Activated T-cell treated with anti-CD3 and anti-CD28 coated beads, Interleukin-2, amount 50 U/mL, for 24 hours (primary cell): ENCODE measurements at regions not wholly inside any gene's neighbourhood (a gene's known extent, or its start where the extent isn't known, plus 50 kb on each side); places are given as distances from the start of the nearest gene placed in this dataset.
"Not testable (repeated sequence)": the region's sequence is repeated elsewhere in the genome, so short reads cannot be mapped to it uniquely, and the experiment has no call there.

Source experiments
- DNase-seq: peaks from one replicate; pipeline ENCODE4 v3.0.0-alpha.2; 2020
- H3K27ac Mint-ChIP-seq: 2 replicates; pipeline ENCODE4 v1.8.0; 2020; ENCODE audit warnings: mild to moderate bottlenecking, mixed read lengths
- H3K27me3 Mint-ChIP-seq: 2 replicates; pipeline ENCODE4 v1.8.0; 2020; ENCODE audit warnings: mixed read lengths
- H3K36me3 Mint-ChIP-seq: 2 replicates; pipeline ENCODE4 v1.8.0; 2020; ENCODE audit warnings: low read depth, mixed read lengths
- H3K4me1 Mint-ChIP-seq: 2 replicates; pipeline ENCODE4 v1.8.0; 2020; ENCODE audit warnings: low read depth, mixed read lengths
- H3K4me3 Mint-ChIP-seq: 2 replicates; pipeline ENCODE4 v1.8.0; 2020; ENCODE audit warnings: mild to moderate bottlenecking, moderate library complexity, mixed read lengths
- H3K9me3 Mint-ChIP-seq: 2 replicates; pipeline ENCODE4 v1.8.0; 2020; ENCODE audit warnings: mixed read lengths

DNA sequence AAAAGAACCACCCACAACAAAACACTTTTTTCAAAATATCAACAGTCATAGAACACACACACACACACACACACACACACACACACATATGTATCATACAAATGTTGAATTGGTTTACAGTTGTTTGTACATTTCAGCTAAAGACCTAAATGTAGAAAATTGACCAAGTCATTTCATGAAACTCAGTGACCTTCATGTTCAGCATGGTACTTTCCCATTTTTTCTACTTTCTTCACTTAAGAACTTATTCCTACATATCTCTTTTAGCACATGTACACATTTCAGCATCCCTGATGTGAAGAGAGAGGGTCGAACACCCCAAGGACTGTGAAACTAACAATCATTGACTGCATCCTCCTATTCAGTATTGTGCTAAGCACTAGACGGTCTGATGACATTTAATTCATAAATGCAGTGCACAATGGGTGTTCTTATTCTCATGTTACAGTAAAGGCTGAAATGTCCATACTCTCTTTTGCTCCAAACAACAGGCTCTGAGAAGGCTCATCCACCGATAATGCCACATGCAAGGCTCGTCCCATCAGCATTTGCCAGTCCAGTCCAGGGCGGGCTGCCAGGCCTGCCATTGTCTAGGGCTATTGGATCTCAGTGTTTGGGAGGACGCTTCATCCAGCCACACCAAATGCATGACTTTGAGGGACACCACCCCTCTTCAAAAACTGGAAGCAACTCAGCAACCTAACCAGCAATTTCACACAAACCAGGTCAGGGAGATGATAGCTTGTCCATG, 150.1 kb upstream of the RUNX1 start:
- Mint-ChIP-seq H3K4me1 (peaks cover 55% of the 10 kb centered on the region), H3K4me3 (no peak overlapping the region), H3K9me3 (peaks cover 4% of the 10 kb centered on the region), H3K27me3 (no peaks in the 10 kb centered on the region), H3K36me3 (no peaks in the 10 kb centered on the region), H3K27ac (no peak overlapping the region)
- no peak for DNase-seq

DNA sequence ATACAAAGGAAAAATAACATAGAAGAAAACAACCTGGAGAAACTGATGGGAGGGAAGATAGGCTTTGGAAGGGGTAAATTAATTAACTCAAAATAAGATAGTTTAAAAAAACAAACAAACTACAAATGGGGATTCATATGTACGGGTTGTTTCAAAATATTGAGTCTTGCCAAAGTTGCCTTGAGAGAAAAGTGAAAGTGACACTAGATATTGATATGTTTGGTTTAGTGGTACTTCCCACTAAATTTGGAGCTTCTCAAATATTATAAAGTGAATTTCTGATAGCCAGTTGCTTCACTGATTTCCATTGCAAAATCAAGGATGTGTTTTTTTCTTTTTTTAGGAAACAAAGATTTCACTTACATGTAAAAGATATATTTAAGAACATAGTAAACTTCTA, 149.5 kb upstream of the RUNX1 start:
- Mint-ChIP-seq H3K4me3 (no peak overlapping the region), H3K27me3 (no peaks in the 10 kb centered on the region), H3K9me3 (peaks cover 4% of the 10 kb centered on the region), H3K27ac (peak overlapping the region; percentile 7), H3K4me1 (peaks cover 49% of the 10 kb centered on the region), H3K36me3 (no peaks in the 10 kb centered on the region)
- DNase-seq = no peak

DNA sequence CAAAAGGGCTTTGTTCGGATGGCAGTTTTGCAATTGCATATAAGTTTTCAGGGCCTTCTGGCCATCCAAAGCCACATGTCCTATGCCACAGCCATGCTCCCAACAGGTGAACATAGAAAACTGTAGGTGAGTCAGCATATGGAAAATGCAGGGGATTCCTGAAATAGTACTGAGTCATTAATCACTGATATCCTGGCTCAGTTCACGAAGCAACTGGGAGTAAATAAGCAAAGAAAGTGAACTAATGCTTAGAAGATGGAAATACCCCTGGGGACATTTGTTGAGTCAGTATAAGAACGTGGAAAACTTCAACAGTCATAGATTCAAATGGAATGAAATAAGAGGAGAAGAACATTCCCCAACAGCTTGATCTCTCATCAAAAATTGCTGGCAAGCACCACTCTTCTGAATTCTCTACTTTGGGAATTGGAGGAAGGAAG, 148.9 kb upstream of the RUNX1 start:
- Mint-ChIP-seq H3K9me3 (peaks cover 4% of the 10 kb centered on the region), H3K4me3 (no peak overlapping the region), H3K27me3 (no peaks in the 10 kb centered on the region), H3K4me1 (peaks cover 43% of the 10 kb centered on the region), H3K36me3 (no peaks in the 10 kb centered on the region), H3K27ac (peak overlapping the region; percentile 7)
- DNase-seq = no peak

DNA sequence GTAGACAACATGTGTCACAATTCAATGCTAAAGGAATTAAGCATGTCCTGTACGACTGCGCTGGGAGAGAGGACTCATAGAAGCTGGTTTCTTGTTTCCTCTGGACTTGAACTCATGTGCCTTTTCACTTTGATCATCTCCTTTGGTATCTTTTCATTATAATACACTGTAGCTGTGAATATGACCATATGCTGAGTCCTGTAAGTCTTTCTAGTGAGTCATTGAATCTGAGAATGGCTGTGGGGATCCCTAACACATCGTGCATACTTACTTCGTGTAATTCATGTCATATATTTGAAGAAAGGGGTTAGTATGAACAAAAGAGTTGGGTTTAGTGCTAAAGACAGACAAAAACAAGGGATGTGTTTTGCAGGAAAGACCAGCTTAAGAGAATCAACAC, 148.1 kb upstream of the RUNX1 start:
- Mint-ChIP-seq H3K9me3 (peaks cover 4% of the 10 kb centered on the region), H3K4me3 (no peak overlapping the region), H3K27me3 (no peaks in the 10 kb centered on the region), H3K4me1 (peaks cover 35% of the 10 kb centered on the region), H3K27ac (no peak overlapping the region), H3K36me3 (no peaks in the 10 kb centered on the region)
- DNase-seq = no peak

DNA sequence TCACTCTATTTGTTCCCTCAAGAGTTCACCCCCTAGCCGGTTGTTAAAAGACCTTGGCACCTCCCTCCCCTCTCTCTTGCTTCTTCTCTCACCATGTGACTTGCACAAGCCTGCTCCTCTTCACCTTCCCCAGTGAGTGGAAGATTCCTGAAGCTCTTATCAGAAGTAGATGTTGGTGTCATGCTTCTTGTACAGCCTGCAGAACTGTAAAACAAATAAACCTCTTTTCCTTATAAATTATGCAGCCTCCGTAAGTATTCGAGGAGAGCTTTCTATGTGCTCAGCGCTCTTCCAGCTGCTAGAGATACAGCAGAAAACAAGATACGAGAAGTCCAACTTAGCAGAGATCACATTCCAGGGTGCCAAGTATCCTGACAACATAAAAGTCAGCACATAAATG, 147.0 kb upstream of the RUNX1 start:
- DNase-seq = no peak
- no peak overlapping the region for H3K27ac Mint-ChIP-seq
- peaks cover 4% of the 10 kb centered on the region for H3K9me3 Mint-ChIP-seq

DNA sequence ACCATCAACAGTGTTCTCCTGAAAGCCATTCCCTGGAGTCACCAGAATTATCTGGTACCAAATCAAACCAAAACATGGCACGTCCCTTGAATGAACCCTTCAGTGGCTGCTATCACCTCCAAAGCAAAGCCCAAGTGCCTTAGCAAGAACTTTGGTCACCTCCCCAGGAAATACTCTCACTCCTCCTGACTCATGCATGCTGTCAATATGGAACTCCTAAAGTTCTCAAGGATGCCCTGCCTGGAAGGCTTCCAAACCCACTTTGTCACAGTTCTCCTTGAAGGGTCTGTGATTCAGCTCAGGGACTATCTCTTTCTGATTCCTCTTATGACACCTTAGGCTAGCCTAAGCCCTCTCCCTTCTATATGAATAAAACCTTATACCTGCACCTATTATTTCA, 146.1 kb upstream of the RUNX1 start:
- peaks cover 4% of the 10 kb centered on the region for H3K9me3 Mint-ChIP-seq
- no peaks in the 10 kb centered on the region for H3K36me3 Mint-ChIP-seq
- no peak for DNase-seq
- no peaks in the 10 kb centered on the region for H3K27me3 Mint-ChIP-seq
- no peak overlapping the region for H3K27ac Mint-ChIP-seq
- no peak overlapping the region for H3K4me3 Mint-ChIP-seq
- peaks cover 42% of the 10 kb centered on the region for H3K4me1 Mint-ChIP-seq

More for the DNA sequence above, 147.0 kb upstream of the RUNX1 start:
- Mint-ChIP-seq H3K27me3 (no peaks in the 10 kb centered on the region), H3K36me3 (no peaks in the 10 kb centered on the region), H3K4me1 (peaks cover 33% of the 10 kb centered on the region), H3K4me3 (no peak overlapping the region)

DNA sequence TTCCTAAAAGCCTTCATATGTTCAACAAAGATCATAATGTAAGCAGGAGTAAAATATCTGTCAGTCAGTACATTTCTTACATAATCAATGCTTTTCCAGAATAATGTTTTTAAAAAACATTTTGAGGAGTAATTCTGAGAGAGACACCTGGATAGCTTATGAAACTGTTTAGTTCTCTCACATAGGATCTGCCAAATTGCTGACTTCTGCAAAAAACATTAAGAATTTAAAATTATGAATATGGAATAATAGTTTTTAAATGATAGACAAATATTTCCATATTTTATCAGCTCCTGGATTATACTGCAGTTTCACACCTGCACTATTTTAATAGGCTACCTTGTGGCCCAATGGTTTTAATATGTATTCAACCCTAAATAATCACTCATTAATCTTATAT, 142.7 kb upstream of the RUNX1 start:
- H3K9me3 Mint-ChIP-seq = no peaks in the 10 kb centered on the region
- H3K27me3 Mint-ChIP-seq = no peaks in the 10 kb centered on the region
- no peak overlapping the region for H3K4me3 Mint-ChIP-seq
- peaks cover 26% of the 10 kb centered on the region for H3K4me1 Mint-ChIP-seq
- H3K27ac Mint-ChIP-seq = no peak overlapping the region
- no peaks in the 10 kb centered on the region for H3K36me3 Mint-ChIP-seq
- DNase-seq = no peak

DNA sequence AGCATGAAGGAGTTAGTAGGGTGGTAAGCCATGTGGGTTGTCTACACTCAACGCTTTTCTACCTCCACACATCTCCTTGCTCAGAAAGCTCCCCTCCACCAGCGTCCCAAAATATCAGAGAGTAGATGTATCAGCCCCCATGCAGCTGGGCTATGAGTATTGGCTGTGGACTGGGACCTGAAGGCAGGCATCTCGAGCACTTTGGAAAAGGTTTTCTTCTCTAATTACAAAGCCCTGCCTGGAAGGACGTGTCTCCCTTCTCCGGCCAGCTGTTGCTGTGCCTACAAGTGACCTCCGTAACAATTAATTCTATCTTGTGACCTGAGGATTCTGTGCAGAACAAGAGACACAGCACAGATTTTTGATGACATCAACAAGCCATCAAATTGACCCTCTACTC, 142.0 kb upstream of the RUNX1 start:
- Mint-ChIP-seq H3K27me3 (no peaks in the 10 kb centered on the region), H3K9me3 (no peaks in the 10 kb centered on the region), H3K4me3 (no peak overlapping the region), H3K4me1 (peaks cover 26% of the 10 kb centered on the region), H3K36me3 (no peaks in the 10 kb centered on the region), H3K27ac (no peak overlapping the region)
- DNase-seq = no peak

DNA sequence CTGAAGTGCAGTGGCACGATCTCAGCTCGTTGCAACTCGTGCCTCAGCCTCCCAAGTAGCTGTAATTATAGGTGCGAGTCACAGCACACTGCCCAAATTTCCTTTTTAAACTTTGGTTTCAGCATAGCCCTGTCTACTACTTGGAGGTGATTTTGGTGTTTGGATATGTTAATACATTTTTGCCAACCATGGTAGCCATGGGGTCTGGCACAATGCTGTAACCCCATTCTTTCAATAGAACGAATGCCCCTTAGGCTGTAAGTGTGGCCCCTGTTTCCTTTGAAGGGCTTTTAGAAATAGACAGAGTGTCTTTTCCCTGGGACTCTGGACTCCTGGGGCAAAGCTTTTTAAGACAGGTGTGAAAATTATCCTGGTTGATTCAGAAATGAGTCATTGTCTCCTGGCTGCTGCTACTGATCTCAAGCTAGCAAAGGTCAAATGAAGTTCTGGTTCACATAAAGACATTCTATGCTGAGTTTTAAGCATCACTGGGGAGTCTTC, 141.1 kb upstream of the RUNX1 start:
- H3K27me3 Mint-ChIP-seq = no peaks in the 10 kb centered on the region
- no peak overlapping the region for H3K4me3 Mint-ChIP-seq
- DNase-seq = no peak
- peaks cover 26% of the 10 kb centered on the region for H3K4me1 Mint-ChIP-seq
- H3K9me3 Mint-ChIP-seq = no peaks in the 10 kb centered on the region
- no peaks in the 10 kb centered on the region for H3K36me3 Mint-ChIP-seq
- H3K27ac Mint-ChIP-seq = no peak overlapping the region

DNA sequence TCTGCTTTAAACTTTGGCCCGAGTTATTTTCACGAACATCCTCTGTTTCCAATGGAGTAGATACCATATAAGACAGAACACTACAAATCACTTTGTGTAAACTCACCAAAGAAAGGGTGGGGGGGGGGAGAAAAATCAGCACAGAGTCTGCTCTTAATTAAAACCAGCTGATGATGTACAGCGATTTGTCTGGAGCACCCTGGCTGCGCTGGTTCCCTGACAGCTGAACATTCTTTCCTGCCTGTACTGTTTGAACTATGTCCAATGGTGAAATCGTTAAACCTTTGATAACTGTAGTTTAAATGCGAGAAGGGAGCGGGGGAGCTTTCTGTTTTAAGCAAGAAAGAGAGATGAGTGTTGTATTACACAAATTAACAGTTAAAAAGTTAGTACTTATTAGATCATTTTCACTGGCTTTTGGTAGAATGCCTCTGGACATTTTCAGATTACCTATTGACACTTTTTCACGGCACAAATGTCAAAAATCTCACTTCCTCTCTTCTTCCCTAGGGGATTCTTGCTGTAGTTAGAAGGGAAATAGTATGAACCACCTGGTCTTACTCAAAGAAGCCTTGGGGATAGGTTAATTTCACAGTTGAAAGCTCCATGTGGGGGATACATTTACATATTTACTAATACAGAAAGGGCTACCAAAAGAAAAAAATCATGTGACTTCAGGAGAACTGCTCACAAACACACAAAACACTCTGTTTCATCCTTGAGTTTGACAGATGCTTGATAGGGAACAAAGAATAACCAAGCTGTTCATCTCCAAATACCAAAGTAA, 140.2 kb upstream of the RUNX1 start:
- Mint-ChIP-seq H3K27ac (no peak overlapping the region), H3K27me3 (no peaks in the 10 kb centered on the region), H3K9me3 (no peaks in the 10 kb centered on the region), H3K4me1 (peaks cover 21% of the 10 kb centered on the region), H3K36me3 (no peaks in the 10 kb centered on the region), H3K4me3 (no peak overlapping the region)
- no peak for DNase-seq

DNA sequence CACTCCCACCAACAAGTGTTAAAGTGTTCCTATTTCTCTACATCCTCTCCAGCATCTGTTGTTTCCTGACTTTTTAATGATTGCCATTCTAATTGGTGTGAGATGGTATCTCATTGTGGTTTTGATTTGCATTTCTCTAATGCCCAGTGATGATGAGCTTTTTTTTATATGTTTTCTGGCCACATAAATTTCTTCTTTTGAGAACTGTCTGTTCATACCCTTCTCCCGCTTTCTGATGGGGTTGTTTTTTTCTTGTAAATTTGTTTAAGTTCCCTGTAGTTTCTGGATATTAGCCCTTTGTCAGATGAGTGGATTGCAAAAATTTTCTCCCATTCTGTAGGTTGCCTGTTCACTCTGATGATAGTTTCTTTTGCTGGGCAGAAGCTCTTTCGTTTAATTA, 134.3 kb upstream of the RUNX1 start:
- DNase-seq, H3K36me3 Mint-ChIP-seq, H3K9me3 Mint-ChIP-seq, H3K27ac Mint-ChIP-seq, H3K4me3 Mint-ChIP-seq, H3K27me3 Mint-ChIP-seq: not testable (repeated sequence)
- peaks cover 27% of the 10 kb centered on the region for H3K4me1 Mint-ChIP-seq

DNA sequence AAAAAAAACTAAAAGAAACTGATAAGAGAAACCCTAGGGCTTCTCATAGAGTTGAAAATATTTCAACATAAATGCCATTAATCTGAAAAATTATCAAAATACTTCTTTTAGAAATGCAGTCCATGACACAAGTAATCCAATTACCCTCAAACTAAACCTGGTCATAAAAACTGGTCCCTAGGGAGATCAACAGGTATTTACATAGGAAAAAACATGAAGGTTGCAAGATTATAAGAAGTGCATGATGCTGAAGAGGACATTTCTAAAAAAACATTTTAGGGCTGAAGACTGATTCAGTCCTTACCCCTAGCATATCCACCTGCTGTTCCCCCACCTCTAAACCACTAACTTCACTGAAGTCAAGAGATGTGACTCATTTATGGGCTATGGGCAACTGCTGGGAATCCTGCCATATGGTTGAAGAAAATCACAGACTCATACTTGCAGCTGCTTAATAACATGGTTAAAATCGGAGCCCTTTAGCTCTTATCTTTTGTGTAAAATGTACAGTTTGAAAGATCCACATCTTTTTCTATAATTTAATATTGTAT, 131.0 kb upstream of the RUNX1 start:
- Mint-ChIP-seq H3K4me1 (peaks cover 43% of the 10 kb centered on the region), H3K27ac (no peak overlapping the region), H3K27me3 (no peaks in the 10 kb centered on the region), H3K4me3 (no peak overlapping the region), H3K9me3 (peaks cover 32% of the 10 kb centered on the region), H3K36me3 (no peaks in the 10 kb centered on the region)
- no peak for DNase-seq

DNA sequence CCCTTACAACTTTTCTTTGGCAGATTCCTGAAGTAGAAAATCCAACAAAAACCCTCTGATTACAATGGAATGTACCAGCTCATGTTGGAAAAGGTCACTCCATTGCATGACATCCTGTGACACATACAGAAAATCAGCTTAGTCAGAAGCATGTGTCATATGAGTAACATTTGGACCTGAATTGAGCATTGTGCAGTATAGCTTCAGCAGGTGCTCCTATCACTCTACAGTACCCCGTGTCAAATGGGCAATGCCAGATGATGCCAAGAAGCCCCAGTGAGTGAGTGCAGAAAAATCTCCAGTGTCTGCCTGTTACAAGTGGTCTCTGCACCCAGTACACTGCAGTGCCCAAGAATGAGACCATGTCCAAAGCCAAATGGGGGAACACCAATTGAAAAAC, 129.7 kb upstream of the RUNX1 start:
- H3K27ac Mint-ChIP-seq = peak overlapping the region; percentile 87
- H3K4me3 Mint-ChIP-seq = no peak overlapping the region
- no peak for DNase-seq
- no peaks in the 10 kb centered on the region for H3K27me3 Mint-ChIP-seq
- H3K36me3 Mint-ChIP-seq = no peaks in the 10 kb centered on the region
- H3K4me1 Mint-ChIP-seq = peaks cover 43% of the 10 kb centered on the region
- peaks cover 34% of the 10 kb centered on the region for H3K9me3 Mint-ChIP-seq

DNA sequence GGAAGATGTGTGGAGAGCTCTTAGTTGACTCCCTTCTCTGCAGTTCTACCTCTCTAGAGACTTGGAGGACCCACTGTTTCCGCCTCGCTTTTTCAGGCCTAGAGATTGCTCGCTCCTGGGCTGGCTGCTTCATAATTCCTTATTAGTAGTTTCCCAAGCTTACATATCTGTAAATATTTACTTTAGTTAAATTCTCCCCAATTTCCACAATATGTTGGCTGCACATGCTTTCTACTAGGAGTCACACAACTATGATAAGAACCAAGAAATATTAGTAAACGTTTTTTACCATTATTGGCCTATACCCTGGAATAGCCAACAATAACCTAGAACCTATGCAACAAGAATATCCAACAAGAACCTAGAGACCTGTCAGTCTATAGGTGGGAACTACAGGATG, 129.0 kb upstream of the RUNX1 start:
- H3K36me3 Mint-ChIP-seq = no peaks in the 10 kb centered on the region
- no peaks in the 10 kb centered on the region for H3K27me3 Mint-ChIP-seq
- no peak overlapping the region for H3K4me3 Mint-ChIP-seq
- H3K9me3 Mint-ChIP-seq = peaks cover 30% of the 10 kb centered on the region
- peaks cover 48% of the 10 kb centered on the region for H3K4me1 Mint-ChIP-seq
- H3K27ac Mint-ChIP-seq = peak overlapping the region; percentile 42
- DNase-seq = no peak

DNA sequence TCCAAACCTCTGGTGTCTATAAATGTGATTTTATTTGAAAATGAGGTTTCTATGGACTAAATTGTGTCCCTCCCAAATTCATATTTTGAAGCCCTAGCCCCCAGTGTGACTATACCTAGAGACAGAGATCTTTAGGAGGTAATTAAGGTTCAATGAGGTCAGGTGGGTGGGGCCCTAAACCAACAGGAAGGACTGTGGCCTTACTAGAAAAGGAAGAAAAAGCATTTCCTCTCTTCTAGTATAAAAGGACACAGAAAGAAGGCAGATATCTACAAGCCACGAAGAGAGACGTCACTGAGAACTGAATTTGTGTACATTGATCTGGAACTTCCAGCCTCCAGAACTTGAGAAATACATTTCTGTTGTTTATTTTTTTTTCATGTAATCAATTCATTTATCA, 123.1 kb upstream of the RUNX1 start:
- H3K9me3 Mint-ChIP-seq = peaks cover 21% of the 10 kb centered on the region
- no peaks in the 10 kb centered on the region for H3K27me3 Mint-ChIP-seq
- no peak for DNase-seq
- H3K4me3 Mint-ChIP-seq = no peak overlapping the region
- H3K36me3 Mint-ChIP-seq = no peaks in the 10 kb centered on the region
- H3K4me1 Mint-ChIP-seq = peaks cover 41% of the 10 kb centered on the region
- H3K27ac Mint-ChIP-seq = peak overlapping the region; percentile 0
